Stimulated activated CD4-positive, alpha-beta T cell treated with anti-CD3 and anti-CD28 coated beads, Interleukin-15, amount 100 ng/mL, for 48 hours (primary cell): ENCODE measurements at regions not wholly inside any gene's neighbourhood (a gene's known extent, or its start where the extent isn't known, plus 50 kb on each side); places are given as distances from the start of the nearest gene placed in this dataset.

Source experiments
- DNase-seq, 2 donors: peaks; one replicate each; pipeline ENCODE4 v3.0.0-alpha.2; 2020; ENCODE audit warnings: low read depth in 2 of 2

- no peak for DNase-seq
These were observed 497.8 kb downstream of the HS3ST4 start for GRCh38 chr16:26189536-26189935.

DNA sequence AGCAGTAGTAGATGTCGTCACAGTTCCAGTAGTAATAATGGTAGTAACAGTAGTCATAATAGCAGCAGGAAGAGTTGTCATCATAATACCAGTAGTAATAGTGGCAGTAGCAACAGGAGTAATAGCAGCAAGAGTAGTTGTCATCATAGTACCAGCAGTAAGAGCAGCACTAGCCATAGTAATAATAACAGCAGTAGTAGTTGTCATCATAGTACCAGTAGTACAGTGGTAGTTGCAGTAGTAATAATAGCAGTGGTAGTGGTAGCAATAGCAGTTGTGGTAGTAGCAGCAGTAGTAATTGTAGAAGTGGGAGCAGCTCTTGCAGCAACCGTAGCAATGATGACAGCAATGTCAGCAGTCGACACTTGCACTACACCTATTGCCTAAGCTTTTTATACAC, 502.8 kb downstream of the HS3ST4 start:
- no peak for DNase-seq

DNA sequence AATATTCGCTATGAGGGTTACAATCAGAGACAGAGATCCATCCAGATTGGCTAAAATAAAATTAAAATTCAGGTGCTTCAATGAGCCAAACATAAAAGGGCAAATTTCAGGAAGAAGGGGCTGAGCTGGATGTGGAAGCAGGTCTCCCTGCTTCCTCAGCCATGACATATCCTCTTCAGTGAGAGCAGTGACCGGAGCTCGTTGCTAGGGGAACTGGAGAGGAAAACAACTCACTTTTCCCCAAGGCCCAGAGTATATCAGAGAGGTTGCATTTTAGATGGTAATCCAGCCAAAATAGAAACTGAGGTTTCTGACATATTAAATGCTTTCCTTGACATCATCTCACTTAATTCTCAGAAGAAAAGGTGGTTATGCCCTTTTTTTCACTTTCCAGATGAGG, 503.5 kb downstream of the HS3ST4 start:
- no peak for DNase-seq

GRCh38 chr16:26196310-26196709, 504.6 kb downstream of the HS3ST4 start:
- no peak for DNase-seq

GRCh38 chr16:26196802-26197201, 505.0 kb downstream of the HS3ST4 start:
- no peak for DNase-seq

- DNase-seq = no peak
These were observed 505.9 kb downstream of the HS3ST4 start for GRCh38 chr16:26197707-26198106.

GRCh38 chr16:26198221-26198620, 506.5 kb downstream of the HS3ST4 start:
- DNase-seq = no peak

DNA sequence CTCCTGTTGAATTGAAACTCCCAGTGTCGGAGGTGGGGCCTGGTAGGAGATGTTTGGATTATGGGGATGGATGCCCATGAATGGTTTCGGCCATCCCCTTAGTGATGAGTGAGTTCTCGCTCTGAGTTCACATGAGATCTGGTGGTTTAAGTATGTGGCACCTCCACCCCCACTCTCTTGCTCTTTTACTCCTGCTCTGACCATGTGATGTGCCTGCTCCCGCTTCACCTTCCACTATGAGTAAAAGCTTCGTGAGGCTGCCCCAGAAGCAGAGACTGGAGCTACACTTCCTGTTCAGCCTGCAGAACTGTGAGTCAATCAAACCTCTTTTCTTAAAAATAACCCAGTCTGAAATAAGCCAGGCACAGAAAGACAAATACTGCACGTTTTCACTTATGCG, 512.4 kb downstream of the HS3ST4 start:
- DNase-seq = no peak

- DNase-seq = no peak
These were observed 519.8 kb downstream of the HS3ST4 start for GRCh38 chr16:26211542-26211941.

- no peak for DNase-seq
These were observed 520.8 kb downstream of the HS3ST4 start for GRCh38 chr16:26212599-26212998.

- DNase-seq = no peak
These were observed 522.9 kb downstream of the HS3ST4 start for GRCh38 chr16:26214581-26215174.

- DNase-seq = no peak
These were observed 529.1 kb downstream of the HS3ST4 start for GRCh38 chr16:26220894-26221293.

GRCh38 chr16:26231647-26232046, 539.9 kb downstream of the HS3ST4 start:
- no peak for DNase-seq

DNA sequence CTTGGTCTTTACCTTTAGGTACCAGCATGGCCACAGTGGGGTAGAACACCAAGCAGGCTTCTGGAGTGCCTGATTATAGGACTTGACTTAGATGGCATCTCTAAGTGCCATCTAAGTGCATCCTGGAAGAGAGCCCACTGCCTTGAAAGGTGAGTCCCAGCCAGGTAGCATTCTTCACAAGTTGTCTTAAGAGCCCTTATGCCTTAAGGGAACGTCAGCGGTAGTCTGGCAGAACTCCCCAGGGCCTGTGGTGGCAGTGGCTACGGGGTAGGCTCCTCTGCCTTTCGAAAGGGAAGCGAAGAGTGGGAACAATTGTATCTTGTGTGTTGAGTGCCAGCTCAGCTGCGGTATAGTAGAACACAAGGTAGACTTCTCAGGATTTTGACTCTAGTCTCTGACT, 549.0 kb downstream of the HS3ST4 start:
- DNase-seq = no peak

DNA sequence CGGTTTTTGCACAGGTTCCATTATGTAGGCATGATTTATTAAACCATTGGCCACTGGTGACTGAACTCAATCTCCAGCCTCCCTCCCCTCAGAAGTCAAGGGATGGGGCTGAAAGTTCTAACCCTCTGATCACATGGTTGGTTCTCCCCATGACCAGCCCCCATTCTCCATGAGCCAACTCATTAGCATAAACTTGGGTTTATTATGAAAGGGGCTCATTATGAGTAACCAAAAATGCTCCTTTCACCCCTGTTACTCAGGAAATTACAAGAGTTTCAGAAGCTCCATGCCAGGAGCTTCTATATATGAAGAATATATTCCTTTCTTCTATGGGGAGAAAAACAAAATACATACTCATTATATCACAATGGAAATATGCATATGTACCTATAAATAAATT, 555.3 kb downstream of the HS3ST4 start:
- no peak for DNase-seq

GRCh38 chr16:26252598-26252997, 560.8 kb downstream of the HS3ST4 start:
- DNase-seq = no peak

GRCh38 chr16:26261621-26262020, 569.9 kb downstream of the HS3ST4 start:
- no peak for DNase-seq

DNA sequence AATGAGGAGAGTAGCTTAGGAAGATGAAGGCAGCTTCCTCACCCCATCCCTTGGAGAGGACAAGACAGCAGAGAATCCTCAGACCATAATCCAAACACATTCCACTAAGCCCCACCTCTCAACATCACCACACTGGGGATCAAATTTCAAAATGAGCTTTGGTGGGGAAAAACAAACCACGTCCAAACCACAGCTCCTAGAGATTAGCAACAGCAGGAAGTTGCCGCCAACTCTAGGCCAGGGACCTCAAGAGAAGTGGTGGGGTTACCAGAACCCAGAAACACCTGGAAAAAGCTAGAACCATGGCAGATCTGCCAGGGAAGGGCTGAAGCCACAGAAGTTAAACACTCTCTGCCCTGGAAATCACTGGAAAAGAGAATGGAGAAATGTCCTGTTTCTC, 571.6 kb downstream of the HS3ST4 start:
- no peak for DNase-seq

DNA sequence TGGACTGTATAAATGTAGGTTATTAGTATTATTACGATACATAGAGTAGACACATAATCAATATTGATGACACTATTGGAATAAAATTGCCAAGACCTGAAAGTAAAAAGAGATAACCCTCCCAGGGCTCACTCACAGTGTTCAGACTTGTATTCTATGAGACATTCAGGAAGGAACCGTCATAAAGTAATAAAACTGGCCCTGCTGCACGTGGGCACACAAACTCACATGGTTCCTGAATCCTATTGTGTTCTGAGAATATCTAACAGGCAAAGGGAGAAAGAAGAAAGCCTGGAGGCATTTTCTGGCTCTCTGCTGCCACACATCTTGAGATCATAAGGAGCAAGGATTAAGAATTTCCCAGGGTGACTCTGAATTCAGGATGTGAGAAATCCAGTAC, 575.9 kb downstream of the HS3ST4 start:
- DNase-seq = no peak

GRCh38 chr16:26269673-26270072, 577.9 kb downstream of the HS3ST4 start:
- DNase-seq = no peak

DNA sequence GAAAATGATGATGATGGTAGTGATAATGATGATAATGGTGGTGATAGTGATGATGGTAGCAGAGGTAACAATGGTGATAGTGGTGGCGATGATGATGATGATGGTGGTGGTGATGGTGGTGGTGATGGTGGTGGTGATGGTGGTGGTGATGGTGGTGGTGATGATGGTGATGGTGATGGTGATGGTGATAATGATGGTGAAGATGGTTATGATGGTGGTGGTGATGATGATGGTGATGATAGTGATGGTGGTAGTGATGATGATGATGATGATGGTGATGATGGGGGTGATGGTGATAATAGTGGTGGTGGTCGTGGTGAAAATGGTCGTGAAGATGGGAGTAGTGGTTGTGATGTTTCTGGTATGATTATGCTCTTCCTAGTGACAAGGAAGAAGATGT, 581.8 kb downstream of the HS3ST4 start:
- no peak for DNase-seq

DNA sequence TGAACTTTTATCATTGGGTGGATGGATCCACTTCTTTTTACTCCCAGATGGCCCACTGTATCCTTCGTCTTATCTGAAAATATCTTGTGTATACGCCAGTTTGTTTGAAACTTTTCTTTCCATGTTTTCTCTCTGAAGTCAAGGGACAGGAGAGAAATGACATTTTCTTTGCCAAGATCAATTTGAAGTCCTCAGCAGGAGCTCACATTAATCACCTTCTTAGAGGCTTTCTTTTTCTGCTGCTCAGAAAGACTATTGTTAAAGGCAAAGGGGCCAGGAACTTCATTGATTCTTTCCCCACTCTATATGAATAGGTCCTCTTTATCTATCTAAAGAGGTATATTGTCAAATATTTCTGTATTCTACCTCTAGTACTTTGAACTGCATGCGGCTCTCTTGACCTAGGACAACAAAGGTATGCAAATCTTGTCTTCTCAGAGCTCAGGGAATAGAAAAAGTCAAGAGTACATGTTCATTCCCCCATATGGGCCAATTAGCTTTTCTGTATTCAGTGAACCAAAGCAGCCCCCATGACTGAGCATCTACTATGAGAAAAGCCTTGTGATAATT, 583.3 kb downstream of the HS3ST4 start:
- DNase-seq = no peak

DNA sequence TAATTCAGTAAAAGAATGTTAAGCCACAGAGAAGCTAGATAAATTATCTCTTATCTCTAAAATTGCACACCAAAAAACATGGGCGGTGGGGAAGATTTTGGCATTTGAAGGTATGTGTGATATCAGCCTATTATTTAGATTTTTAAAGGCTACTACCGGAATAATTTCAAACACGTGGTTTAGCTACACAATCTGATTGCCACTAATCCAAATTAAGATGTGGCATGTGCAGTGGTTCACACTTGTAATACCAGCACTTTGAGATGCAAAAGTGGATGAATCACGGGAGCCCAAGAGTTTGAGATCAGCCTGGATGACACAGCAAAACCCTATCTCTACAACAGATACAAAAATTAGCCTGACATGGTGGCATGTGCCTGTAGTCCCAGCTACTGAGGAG, 584.5 kb downstream of the HS3ST4 start:
- DNase-seq = no peak
